IPS-NIHi7 (cell line): ENCODE measurements at regions not wholly inside any gene's neighbourhood (a gene's known extent, or its start where the extent isn't known, plus 50 kb on each side); places are given as distances from the start of the nearest gene placed in this dataset.
"Not testable (repeated sequence)": the region's sequence is repeated elsewhere in the genome, so short reads cannot be mapped to it uniquely, and the experiment has no call there.

Experiments
- DNase-seq: peaks from one replicate; pipeline ENCODE4 v3.0.0; 2012; ENCODE audit warnings: mixed read lengths; ENCODE audit errors: extremely low spot score

GRCh38 chr10:22467393-22467792 lies 122.1 kb downstream of the SPAG6 start:
- not testable (repeated sequence) for DNase-seq

GRCh38 chr10:22468570-22469320 lies 123.4 kb downstream of the SPAG6 start:
- no peak for DNase-seq

- no peak for DNase-seq
Measured at GRCh38 chr10:22473044-22473443, 127.7 kb downstream of the SPAG6 start.

- DNase-seq = no peak
Measured at GRCh38 chr10:22473459-22473858, 128.2 kb downstream of the SPAG6 start.

GRCh38 chr10:22475651-22476600 lies 130.6 kb downstream of the SPAG6 start:
- peak; percentile 47 for DNase-seq

GRCh38 chr10:22476601-22477321 lies 131.5 kb downstream of the SPAG6 start:
- peak; percentile 19 for DNase-seq

GRCh38 chr10:22477334-22478287 lies 132.3 kb downstream of the SPAG6 start:
- peak; percentile 47 for DNase-seq

GRCh38 chr10:22478555-22479334 lies 133.4 kb downstream of the SPAG6 start:
- no peak for DNase-seq

GRCh38 chr10:22479419-22479818 lies 134.1 kb downstream of the SPAG6 start:
- DNase-seq = no peak

- no peak for DNase-seq
Measured at GRCh38 chr10:22481106-22481505, 135.8 kb downstream of the SPAG6 start.

- DNase-seq = peak; percentile 30
Measured at GRCh38 chr10:22481687-22482539, 136.6 kb downstream of the SPAG6 start.

- DNase-seq = no peak
Measured at GRCh38 chr10:22483132-22483531, 137.8 kb downstream of the SPAG6 start.
